ENCODE measurements at regions not wholly inside any gene's neighbourhood (a gene's known extent, or its start where the extent isn't known, plus 50 kb on each side); places are given as distances from the start of the nearest gene placed in this dataset.
"Not testable (repeated sequence)": the region's sequence is repeated elsewhere in the genome, so short reads cannot be mapped to it uniquely, and the experiment has no call there.

DNA sequence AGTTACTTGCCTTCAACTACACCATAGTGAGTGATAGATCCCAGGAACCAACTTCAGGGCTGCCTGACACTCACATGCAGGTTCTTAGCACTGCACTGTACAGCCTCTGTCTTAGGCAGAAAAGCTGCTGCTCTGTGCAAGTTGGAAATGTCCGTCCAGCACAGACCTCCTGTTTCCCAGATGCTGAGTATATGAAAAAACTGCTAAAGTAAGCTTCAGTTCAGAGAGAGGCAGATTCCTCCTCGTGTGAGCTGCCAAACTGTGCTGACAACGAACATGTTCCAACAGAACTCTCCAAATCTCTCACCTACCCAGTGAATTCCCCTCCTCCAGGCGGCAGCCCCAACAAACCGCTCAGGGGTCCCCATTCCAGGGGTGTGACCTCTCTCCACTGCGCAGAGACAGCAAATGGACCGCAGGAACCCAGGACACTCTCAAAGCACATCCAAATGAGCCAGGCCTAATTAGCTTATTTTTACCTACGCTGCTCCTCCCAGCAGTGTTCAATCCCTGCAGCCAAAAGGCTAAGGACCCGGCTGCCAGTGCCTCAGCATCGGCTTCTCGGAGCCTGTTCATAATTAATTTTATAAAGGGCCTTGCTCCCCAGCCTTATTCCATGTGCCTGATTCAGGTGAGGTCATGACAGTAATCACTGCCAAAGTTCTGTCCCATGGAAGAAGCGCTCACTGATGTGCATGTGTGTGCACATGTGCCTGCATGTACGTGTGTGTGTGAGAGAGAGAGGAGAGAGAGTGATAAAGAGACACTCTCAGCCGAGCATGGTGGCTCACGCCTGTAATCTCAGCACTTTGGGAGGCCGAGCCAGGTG is 159.5 kb upstream of the AUTS2 start:
- no peak for DNase-seq

DNA sequence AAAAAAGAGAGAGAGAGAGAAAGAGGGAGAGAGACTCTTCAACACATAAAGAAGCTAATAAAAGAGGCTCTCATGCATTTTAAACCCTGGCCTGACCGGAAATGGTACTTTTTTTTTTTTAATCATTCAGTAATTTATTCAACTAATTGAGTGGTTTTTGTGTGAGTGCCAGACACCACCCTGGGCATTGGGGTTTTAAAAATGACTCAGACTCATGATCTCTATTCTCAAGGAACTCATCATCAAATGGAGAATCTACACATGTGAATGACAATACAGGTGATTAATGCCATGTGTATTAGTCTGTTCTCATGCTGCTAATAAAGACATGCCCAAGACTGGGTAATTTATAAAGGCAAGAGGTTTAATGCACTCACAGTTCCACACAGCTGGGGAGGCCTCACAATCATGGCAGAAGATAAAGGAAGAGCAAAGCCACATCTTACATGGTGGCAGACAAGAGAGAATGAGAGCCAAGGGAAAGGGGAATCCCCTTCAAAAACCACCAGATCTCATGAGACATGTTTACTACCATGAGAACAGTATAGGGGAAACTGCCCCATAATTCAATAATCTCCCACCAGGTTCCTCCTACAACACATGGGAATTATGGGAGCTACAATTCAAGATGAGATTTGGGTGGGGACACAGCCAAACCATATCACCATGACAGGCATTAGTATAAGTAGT is 158.5 kb upstream of the AUTS2 start:
- no peak for DNase-seq

DNA sequence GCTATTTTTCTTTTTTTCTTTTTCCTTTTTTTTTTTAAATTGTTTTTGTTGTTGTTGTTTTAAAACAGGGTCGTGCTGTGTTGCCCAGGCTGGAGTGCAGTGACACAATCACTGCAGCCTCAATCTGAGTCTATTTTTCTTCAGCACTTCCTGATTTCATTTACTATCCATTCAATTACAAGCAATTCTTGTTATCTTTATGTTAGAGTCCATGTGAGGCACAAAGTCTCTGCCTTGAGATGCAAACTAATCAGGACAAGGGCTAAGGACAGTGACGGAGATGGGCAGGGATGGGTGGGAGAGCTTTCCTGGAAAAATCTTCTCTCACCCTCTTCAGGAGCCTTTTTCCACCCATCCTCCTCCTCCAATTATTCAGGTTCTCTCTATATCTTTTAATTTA is 157.3 kb upstream of the AUTS2 start:
- DNase-seq, result no peak

DNA sequence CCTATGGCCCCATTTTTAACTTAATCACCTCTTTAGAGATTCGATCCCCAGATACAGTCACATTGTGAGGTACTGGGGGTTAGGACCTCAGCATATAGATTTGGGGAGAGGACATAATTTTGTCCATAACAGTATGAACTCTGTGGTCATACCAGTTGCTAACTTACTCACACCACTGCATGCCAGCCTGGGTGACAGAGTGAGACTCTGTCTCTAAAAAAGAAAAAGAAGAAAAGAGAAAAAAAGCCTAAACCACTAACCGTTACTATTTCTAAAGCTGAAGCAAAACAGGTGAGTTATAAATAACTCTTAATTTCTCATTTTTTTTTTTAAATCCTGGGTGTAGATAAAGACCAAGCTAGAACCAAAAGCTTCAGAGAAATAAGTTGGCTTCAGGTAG is 155.1 kb upstream of the AUTS2 start:
- DNase-seq, result no peak

DNA sequence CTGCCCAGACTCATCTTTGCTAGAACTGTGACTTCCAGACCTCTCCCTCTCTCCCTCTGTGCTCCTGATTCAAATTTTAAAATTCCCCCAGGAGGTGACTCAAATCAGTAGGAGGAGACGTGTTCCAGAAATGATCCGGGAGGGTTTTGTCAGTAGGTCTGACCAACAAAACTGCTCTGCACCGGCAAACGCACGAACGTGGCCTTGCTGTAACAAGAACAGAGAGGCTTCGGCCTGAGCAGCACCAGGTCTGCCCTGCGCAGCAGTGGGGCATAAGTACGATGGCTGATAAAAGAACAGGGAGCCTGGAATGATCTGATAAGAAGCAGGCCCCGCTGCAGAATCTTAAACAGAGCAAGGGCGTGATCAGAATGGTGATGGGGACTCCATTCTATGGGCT is 152.7 kb upstream of the AUTS2 start:
- no peak for DNase-seq

DNA sequence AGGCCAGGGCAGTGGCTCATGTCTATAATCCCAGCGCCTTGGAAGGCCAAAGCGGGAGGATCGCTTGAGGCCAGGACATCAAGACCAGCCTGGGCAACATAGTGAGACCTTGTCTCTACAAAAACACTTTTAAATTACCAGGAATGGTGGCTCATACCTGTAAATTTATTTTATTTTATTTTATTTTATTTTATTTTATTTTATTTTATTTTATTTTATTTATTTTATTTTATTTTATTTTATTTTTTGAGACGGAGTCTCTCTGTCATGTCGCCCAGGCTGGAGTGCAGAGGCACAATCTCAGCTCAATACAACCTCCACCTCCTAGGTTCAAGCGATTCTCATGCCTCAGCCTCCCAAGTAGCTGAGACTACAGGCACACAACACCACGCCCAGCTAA is 152.1 kb upstream of the AUTS2 start:
- DNase-seq, result not testable (repeated sequence)

DNA sequence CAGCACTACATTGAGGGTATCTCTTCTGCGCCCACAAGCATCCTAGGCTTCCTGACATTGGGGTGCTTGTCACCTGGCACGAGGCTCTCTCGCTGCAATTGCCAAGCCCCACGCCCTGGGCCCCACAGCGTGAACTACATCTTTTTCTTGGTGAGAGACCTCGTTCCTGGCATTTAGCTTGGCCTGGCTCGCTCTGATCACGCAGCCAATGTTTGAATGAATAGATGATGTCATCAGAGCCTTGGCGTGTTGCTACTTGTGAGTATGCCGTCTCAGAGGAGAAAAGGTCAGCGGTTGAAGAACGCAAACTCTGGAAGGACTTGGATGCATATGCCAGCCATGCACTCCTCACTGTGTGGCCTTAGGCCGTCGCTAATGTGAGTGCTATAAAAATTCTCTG is 150.2 kb upstream of the AUTS2 start:
- DNase-seq, result no peak

DNA sequence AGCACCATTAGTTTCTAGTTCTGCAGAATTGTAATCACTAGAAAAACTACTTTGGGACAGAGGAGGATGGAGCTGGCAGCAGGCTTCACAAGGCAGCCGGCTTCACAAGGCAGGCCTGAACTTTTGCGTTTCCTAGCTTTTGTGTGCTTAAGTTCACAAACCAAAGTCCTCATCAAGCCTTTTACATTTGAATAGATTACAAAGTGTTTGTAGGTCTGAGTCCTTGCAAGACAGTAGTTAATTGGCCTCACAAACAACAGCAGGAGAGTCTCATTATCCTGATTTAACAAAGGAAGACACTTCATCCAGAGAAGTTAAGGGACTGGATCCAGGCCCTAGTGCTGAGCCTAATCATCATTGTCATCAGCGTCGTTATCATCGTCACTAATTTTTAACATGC is 147.8 kb upstream of the AUTS2 start:
- DNase-seq, result no peak

DNA sequence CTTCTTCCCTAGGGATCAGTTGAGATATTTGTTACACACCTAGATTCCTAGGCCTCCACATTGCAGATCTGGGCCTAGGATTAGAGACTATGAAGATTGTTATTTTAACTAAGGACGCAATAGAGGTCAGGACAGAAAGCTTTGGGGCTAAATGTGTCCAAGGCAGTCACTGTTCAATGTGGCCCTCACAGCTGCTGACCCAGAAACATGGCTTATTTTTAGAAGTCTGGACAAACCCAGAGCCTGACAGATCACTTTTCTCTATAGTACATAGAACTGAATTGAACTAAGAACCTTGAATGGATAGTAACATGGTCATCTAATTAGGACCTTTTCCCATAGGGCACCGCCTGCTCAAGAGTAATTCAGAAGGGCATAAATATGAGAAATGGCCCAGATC is 146.6 kb upstream of the AUTS2 start:
- DNase-seq, result no peak

DNA sequence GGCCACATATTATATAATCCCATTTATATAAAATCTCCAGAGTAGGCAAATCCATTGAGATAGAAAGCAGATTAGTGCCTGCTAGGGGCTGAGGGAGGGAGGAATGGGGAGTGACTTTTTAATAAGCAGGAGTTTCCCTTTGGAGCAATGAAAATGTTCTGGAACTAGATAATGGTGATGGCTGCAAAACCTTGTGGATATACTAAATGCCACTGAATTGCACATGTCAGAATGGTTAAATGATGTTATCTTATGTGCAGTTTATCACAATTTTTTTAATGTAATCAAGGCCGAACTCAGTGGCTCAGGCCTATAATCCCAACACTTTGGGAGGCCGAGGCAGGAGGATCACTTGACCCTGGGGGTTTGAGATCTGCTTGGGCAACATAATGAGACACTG is 145.5 kb upstream of the AUTS2 start:
- DNase-seq, result no peak

DNA sequence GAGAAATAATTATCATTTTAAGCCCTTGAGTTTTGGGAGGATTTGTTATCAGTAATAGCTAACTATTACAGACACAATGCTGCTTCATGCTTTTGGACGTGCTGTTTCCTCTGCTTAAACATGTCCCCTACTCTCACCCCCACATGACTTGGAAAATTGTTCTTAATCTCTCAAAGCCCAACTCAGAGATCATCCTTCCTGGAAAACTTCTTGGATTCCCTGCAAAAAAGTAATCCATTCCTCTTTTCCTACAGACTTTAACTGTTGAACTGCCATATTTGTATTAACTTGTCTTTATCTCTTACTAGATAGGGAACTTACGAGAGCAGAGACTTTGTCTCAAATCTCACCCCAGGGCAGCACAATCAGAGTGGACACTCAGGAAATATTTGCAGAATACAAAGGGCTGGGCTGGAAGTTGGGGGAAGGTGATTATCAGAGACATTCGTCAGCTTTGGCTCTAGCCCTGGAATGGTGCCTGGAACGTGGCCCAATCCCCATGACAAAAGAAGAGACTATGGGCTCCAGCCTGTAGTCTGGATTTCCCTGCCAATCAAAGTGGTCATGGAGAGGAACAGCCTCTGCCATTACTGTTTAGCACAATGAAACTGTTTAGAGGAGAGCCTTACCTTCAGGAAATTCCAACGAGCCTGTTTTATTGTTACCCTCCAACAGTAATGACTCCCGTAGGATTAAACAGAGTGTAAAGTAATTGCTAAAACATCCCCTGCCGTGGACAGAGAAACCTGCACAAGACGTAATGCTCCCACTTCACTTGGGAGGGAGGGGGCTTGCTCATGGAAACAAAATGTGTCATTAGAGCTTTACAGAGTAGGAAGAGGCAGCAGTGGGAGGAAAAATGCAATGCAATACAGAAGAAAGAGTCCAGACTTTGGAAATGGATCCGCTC is 140.4 kb upstream of the AUTS2 start:
- no peak for DNase-seq

DNA sequence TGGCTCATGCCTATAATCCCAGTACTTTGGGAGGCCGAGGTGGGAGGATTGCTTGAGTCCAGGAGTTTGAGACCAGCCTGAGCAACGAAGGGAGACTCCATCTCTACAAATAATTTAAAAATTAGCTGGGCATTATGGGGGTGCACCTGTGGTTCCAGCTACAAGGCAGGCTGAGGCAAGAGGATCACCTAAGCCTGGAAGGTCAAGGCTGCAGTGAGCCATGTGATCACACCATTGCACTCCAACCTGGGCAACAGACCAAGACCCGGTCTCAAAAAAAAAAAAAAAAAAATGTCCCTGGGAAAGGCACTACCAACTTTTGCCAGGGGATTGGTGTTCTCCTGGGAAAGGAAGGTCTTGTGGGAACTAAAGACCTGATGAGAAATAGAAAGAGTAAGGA is 134.2 kb upstream of the AUTS2 start:
- DNase-seq, result no peak

DNA sequence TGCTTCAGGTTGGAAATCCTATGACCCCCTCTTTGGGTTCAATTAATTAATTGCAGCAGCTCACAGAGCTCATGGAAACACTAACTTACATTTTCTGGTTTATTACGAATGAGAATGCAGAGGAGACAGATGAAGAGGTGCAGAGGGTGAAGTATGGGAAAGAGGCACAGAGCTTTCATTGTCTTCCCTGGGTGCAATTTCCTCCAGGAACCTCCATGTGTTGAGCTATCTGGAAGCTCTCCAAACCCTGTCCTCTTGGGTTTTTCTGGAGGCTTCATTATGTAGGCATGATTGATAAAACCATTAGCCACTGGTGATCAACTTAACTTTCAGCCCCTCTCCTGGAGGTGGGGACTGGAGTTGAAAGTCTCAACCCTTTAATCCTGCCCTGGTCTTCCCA is 133.0 kb upstream of the AUTS2 start:
- no peak for DNase-seq

DNA sequence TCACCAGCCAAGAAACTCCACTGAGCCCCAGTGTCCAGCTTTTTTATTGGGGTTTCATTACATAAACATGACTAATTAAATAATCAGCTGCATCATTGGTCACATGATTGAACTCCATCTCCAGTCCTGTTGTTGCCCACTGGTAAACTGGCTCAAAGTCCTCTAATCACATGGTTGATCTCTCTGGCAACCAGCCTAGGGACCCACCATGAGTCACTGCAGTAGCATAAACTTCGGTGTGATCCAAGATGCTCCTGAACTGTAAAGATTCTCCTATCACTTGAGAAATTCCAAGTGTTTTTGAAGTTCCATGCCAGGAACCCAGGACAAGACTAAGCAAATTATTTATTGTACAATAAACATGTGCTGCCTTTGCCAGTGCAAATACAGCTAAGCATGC is 130.4 kb upstream of the AUTS2 start:
- DNase-seq, result no peak

DNA sequence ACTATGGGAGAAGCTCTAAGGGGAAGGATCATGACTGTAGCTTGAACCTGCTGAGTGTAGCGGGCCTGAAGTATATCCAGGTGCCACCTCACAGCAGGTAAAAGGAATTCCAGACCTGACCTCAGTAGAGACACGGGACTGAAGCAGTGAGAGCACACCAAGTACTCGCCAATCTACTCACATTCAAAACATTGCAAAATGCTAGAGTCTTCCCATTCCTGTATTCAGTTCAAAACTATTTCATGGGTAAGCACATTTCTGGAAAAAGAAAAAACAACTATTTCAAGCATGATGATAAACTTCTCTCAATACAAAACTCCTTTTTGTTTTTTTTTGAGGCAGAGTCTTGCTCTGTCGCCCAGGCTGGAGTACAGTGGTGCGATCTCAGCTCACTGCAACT is 121.9 kb upstream of the AUTS2 start:
- no peak for DNase-seq

DNA sequence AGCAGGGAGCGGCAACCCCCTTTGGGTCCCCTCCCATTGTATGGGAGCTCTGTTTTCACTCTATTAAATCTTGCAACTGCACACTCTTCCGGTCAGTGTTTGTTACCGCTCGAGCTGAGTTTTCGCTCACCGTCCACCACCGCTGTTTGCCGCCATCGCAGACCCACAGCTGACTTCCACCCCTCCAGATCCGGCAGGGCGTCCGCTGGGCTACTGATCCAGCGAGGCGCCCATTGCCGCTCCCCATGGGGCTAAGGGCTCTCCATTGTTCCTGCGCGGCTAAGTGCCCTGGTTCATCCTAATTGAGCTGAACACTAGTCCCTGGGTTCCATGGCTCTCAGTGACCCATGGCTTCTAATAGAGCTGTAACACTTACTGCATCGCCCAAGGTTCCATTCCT is 115.6 kb upstream of the AUTS2 start:
- no peak for DNase-seq

DNA sequence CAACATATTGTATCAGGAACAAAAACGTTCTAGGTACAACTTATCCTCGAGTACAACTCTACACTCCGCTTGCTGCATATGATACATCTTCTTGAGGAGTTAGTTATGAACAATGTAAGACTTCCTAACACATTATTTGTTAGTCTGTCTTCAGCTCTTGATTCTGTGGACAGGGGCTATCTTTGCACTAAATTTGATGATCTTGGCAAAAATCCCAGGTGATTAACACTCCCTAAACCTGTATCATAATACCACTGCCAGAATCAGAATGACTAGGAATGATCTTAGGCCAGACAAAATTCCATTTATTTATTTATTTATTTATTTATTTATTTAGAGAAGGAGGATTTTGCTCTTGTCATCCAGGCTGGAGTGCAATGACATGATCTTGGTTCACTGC is 108.7 kb upstream of the AUTS2 start:
- no peak for DNase-seq

DNA sequence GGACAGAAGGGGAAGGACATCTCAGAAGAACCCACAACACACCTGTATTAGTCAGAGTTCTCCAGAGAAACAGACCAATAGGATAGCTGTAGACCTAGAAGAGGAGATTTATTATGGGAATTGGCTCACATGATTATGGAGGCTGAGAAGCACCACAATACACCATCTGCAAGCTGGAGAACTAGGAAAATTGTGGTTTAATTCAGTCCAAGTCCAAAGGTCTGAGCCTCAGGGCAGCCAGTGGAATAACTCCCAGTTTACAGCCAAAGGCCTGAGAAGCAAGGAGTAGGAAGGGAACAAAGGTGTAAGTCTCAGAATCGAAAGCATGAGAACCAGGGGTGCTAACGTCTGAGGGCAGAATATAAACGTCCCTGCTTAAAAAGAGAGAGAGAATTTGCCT is 99.6 kb upstream of the AUTS2 start:
- no peak for DNase-seq

DNA sequence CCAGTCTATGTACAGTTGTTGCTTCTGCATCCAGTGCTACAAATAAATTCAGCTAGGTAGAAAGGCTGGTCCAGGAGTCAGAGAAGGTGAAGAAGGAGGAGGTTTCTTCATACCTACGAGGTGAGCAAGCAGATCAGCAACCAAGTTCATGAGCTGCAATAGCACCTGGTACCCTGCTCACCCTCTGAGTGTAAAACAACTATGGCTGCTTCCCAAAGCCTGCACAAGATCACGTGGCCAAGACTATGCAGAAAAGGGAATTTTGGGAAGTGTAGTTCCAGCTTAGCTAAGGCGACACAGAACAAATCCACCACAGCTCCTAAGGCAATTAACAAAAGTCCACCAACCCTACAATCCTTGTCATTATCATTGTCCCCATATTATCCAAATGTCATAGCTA is 95.9 kb upstream of the AUTS2 start:
- DNase-seq, result no peak

DNA sequence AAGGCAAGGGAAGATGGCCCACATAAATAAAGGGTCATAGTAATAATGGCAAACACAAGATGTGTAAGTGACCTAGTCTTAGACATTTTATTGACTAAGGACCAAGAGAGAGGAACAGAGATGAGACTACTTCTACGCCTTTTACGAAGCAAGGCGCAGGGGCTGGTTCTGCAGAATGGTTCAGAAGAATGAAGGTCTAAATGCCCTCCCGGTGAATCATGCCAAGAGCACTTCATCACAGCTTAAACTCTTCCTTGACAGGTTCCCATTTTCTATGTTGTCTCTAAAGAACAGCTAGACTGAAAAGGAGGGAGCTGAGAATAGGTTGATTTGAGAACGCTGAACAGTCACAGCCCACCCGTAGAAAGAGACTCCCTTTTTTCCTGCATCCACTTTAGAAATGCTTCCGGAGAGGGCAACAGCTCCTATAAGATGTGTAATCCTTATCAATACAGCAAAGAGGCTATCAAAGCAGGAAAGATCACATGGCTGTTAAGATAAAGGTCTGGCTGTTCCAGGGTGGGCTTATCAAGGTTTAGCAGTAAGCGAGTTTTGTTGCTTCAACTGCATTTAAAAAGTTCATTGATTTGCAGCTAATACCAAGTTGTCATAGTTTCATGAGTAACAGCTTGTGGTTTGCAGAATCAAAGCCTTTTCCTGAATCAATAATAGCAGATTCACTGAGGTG is 93.4 kb upstream of the AUTS2 start:
- no peak for DNase-seq

DNA sequence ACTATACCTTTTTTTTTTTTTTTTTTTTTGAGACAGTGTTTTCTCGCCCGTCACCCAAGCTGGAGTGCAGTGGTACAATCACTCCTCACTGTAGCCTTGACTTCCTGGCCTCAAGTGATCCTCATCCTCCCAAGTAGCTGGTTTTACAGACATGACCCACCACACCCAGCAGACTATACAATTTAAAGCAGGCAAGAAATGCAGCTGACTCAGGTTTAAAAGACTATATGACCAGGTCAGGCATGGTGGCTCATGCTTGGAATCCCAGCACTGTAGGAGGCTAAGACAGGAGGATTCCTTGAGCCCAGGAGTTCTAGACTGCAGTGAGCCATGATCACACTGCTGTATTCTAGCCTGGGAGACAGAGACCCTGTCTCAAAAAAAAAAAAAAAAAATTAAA is 89.5 kb upstream of the AUTS2 start:
- no peak for DNase-seq

DNA sequence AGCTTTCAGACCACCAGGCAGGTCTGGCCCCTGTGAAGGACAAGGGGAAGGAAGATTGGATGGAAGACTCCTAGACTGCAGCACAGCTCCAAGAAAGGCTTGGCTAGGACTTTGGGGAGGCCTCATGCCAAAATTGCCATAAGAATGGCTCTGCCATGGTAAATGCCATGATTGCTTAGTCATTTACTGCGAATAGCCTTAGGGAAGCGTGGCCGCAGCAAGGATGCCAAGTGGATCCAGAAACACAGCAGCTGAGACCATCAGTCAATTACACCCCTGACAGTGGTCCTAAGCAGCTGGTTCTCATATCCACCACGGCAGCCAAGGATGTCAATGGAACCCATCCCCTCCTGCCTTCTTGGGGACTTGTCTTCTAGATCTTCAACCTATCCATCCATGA is 88.2 kb upstream of the AUTS2 start:
- no peak for DNase-seq

Data from Kasumi-1 (cell line).